ENCODE measurements at regions not wholly inside any gene's neighbourhood (a gene's known extent, or its start where the extent isn't known, plus 50 kb on each side); places are given as distances from the start of the nearest gene placed in this dataset.
"Not testable (repeated sequence)": the region's sequence is repeated elsewhere in the genome, so short reads cannot be mapped to it uniquely, and the experiment has no call there.

GRCh38 chr15:92751528-92751927 lies 96.0 kb upstream of the FAM174B start:
- H3K4me3 ChIP-seq (ENCODE audit: low read depth, low read length), result no peak overlapping the region
- peak; percentile 43 for DNase-seq (ENCODE audit: low read depth)
- no peak for TF ChIP-seq CTCF (IDR thresholded peaks at IDR 0.05; ENCODE audit: control insufficient read depth, extremely low read depth, insufficient read depth)

DNA sequence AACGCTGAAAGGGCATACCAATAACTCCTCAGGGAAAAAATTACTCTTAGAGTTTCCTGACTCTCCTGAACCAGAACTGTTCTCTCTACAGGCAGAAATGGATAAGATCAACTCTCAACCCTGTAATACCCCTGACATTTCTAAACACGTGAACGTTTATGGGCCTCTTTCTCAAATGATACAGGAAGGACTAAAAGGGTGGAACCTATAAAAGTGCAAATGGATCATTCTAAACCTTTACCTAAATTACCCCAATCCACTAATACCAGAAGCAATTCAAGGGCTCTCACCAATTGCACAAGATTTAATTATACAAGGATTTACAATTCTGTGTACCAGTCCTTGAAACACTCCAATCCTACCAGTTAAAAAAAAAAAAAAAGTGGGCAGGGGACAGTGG lies 98.0 kb upstream of the FAM174B start:
- no peak overlapping the region for H3K4me3 ChIP-seq (ENCODE audit: low read depth, low read length)
- no peak for DNase-seq (ENCODE audit: low read depth)
- no peak for TF ChIP-seq CTCF (IDR thresholded peaks at IDR 0.05; ENCODE audit: control insufficient read depth, extremely low read depth, insufficient read depth)

GRCh38 chr15:92763459-92763858 lies 107.9 kb upstream of the FAM174B start:
- H3K4me3 ChIP-seq (ENCODE audit: low read depth, low read length), result no peak overlapping the region
- DNase-seq (ENCODE audit: low read depth), result no peak

GRCh38 chr15:92768131-92768530 lies 112.6 kb upstream of the FAM174B start:
- H3K4me3 ChIP-seq (ENCODE audit: low read depth, low read length); DNase-seq (ENCODE audit: low read depth): not testable (repeated sequence)

More at GRCh38 chr15:92763459-92763858, 107.9 kb upstream of the FAM174B start:
- no peak for TF ChIP-seq CTCF (IDR thresholded peaks at IDR 0.05; ENCODE audit: control insufficient read depth, extremely low read depth, insufficient read depth)

- TF ChIP-seq CTCF (IDR thresholded peaks at IDR 0.05; ENCODE audit: control insufficient read depth, extremely low read depth, insufficient read depth), result no peak
- peak; percentile 54 for DNase-seq (ENCODE audit: low read depth)
- H3K4me3 ChIP-seq (ENCODE audit: low read depth, low read length), result no peak overlapping the region
Measured at GRCh38 chr15:92770641-92771040, 115.1 kb upstream of the FAM174B start.

GRCh38 chr15:92772061-92772460 lies 116.5 kb upstream of the FAM174B start:
- no peak for DNase-seq (ENCODE audit: low read depth)
- no peak for TF ChIP-seq CTCF (IDR thresholded peaks at IDR 0.05; ENCODE audit: control insufficient read depth, extremely low read depth, insufficient read depth)
- no peak overlapping the region for H3K4me3 ChIP-seq (ENCODE audit: low read depth, low read length)

- TF ChIP-seq CTCF (IDR thresholded peaks at IDR 0.05; ENCODE audit: control insufficient read depth, extremely low read depth, insufficient read depth), result no peak
- no peak for DNase-seq (ENCODE audit: low read depth)
Measured at GRCh38 chr15:92772626-92773244, 117.2 kb upstream of the FAM174B start.

More at GRCh38 chr15:92772626-92773244, 117.2 kb upstream of the FAM174B start:
- H3K4me3 ChIP-seq (ENCODE audit: low read depth, low read length), result no peak overlapping the region
